K562 (cell line): ENCODE measurements at regions not wholly inside any gene's neighbourhood (a gene's known extent, or its start where the extent isn't known, plus 50 kb on each side); places are given as distances from the start of the nearest gene placed in this dataset.

Source experiments
- ATAC-seq: fragments of 200-7000 bp; cut with Tn5 transposase; 3 replicates; pipeline ENCODE4 v1.9.1; 2020; ENCODE audit warnings: moderate library complexity
- BruUV-seq: library from RNA; stranded (reverse); fragments of 400-500 nt; replicated peaks from 2 replicates; lab custom pipeline; 2021; lab: Mats Ljungman, UMichigan
- CTCF ChIA-PET: fragments of 300-600 bp; formaldehyde crosslinking; extraction: SDS; loops from one replicate; lab custom pipeline; 2021; ENCODE audit warnings: low intra/inter-chr PET ratio; lab: Yijun Ruan, JAX
- POLR2A ChIA-PET: fragments of 300-600, 350-650 bp; sonication (Branson Sonifier 250); formaldehyde crosslinking; extraction: SDS; loops from one replicate; lab custom pipeline; 2021; ENCODE audit warnings: antibody characterized with exemption, inconsistent platforms; lab: Yijun Ruan, JAX
- DNase-seq, 4 experiments: peaks; one replicate each; pipeline versions ENCODE4 v3.0.0 to v3.0.0-alpha.2; 2011 to 2018; ENCODE audit warnings: low spot score in 3 of 4, mixed read lengths in 3 of 4; ENCODE audit errors: extremely low read depth in 1 of 4
- FAIRE-seq: peaks from 2 replicates; lab custom pipeline; 2011; peaks lifted over from hg19 to GRCh38; lab: Jason Lieb, UNC
- H2AFZ ChIP-seq: 2 replicates; pipeline ENCODE4 v1.6.0; 2011; ENCODE audit warnings: low read depth, low read length, control low read depth, inconsistent platforms
- H3K27ac ChIP-seq: fragments of 200-600 bp; 3 replicates; pipeline ENCODE4 v1.8.0; 2011; ENCODE audit warnings: low read depth, mild to moderate bottlenecking, control low read depth, inconsistent platforms, low read length, moderate library complexity, mixed read lengths; ENCODE audit errors: extremely low read depth
- H3K27me3 ChIP-seq, 2 experiments: fragments of 300-600 bp in 1 of 2; 2 replicates in 1 of 2; 3 replicates in 1 of 2; pipeline versions ENCODE4 v1.6.0 to v1.8.0; 2011; ENCODE audit warnings: inconsistent platforms in 2 of 2, low read length in 2 of 2, mild to moderate bottlenecking in 1 of 2, mixed read lengths in 1 of 2, moderate library complexity in 1 of 2; ENCODE audit not compliant: control insufficient read depth in 2 of 2, insufficient read depth in 2 of 2
- H3K36me3 ChIP-seq: fragments of 300-600 bp; 3 replicates; pipeline ENCODE4 v1.8.0; 2011; ENCODE audit warnings: mild to moderate bottlenecking, low read length, inconsistent platforms; ENCODE audit not compliant: control insufficient read depth, insufficient read depth
- H3K4me1 ChIP-seq, 2 experiments: fragments of 200-600 bp in 1 of 2; replicated peaks in 1 of 2; 2 replicates in 1 of 2; 3 replicates in 1 of 2; pipeline versions ENCODE4 v1.5.1 to v1.8.0; 2011; ENCODE audit warnings: inconsistent platforms in 2 of 2, low read length in 2 of 2, mild to moderate bottlenecking in 1 of 2, mixed read lengths in 1 of 2, moderate library complexity in 1 of 2; ENCODE audit not compliant: control insufficient read depth in 2 of 2, insufficient read depth in 2 of 2
- H3K4me2 ChIP-seq: 2 replicates; pipeline ENCODE4 v1.6.1; 2011; ENCODE audit warnings: low read length, control low read depth, inconsistent platforms, mixed read lengths; ENCODE audit not compliant: insufficient read depth
- H3K4me3 ChIP-seq: fragments of 200-600 bp; sonication (generic), shearing (Covaris generic); 2 replicates; pipeline ENCODE4 v1.5.1; 2016; ENCODE audit warnings: control low read depth, inconsistent platforms
- H3K79me2 ChIP-seq: fragments of 200-600 bp; 3 replicates; pipeline ENCODE4 v1.8.0; 2011; ENCODE audit warnings: low read length, inconsistent platforms; ENCODE audit not compliant: control insufficient read depth, insufficient read depth
- H3K9ac ChIP-seq, 2 experiments: 2 replicates each; pipeline versions ENCODE4 v1.6.0 to v1.6.1; 2011; ENCODE audit warnings: low read depth in 2 of 2, low read length in 2 of 2, control low read depth in 1 of 2, inconsistent platforms in 1 of 2, mild to moderate bottlenecking in 1 of 2, mixed read lengths in 1 of 2; ENCODE audit not compliant: insufficient read depth in 1 of 2
- H3K9me1 ChIP-seq: one replicate; pipeline ENCODE4 v1.6.0; 2011; ENCODE audit warnings: inconsistent platforms, mild to moderate bottlenecking, low read length, moderate library complexity; ENCODE audit not compliant: control insufficient read depth, insufficient read depth
- H3K9me3 ChIP-seq: replicated peaks from 2 replicates; pipeline ENCODE4 v1.5.1; 2011; ENCODE audit warnings: low read depth, low read length, inconsistent platforms; ENCODE audit not compliant: control insufficient read depth, insufficient read depth
- H4K20me1 ChIP-seq: replicated peaks from 2 replicates; pipeline ENCODE4 v1.6.1; 2011; ENCODE audit warnings: low read length, inconsistent platforms, mixed read lengths; ENCODE audit not compliant: control insufficient read depth, insufficient read depth
- LARP7 ChIP-seq: fragments of 450-650 bp; IDR thresholded peaks from 2 replicates; pipeline ENCODE4 v1.6.1; 2016
- SP1 ChIP-seq: sonication (generic); formaldehyde crosslinking; IDR thresholded peaks from 2 replicates; pipeline ENCODE4 v1.8.1; 2022; ENCODE audit warnings: mild to moderate bottlenecking, missing genetic modification reagents
- ZNF175 ChIP-seq: fragments of 200-800 bp; sonication (Bioruptor generic); IDR thresholded peaks from 2 replicates; pipeline ENCODE4 v1.6.1; 2016; ENCODE audit warnings: low read depth, mild to moderate bottlenecking, missing genetic modification characterization, missing compliant biosample characterization
- ZNF551 ChIP-seq: fragments of 250-450 bp; sonication (Bioruptor Pico); IDR thresholded peaks from 2 replicates; pipeline ENCODE4 v1.5.0; 2021; ENCODE audit warnings: mild to moderate bottlenecking, moderate library complexity
- in situ Hi-C: fragments of 300-500 bp; cut with MboI; formaldehyde crosslinking; loops from 4 replicates; pipeline ENCODE4 v1.15.0; 2018; ENCODE audit warnings: inconsistent platforms, mixed read lengths
- intact Hi-C: fragments of 100-400 bp; cut with micrococcal nuclease; formaldehyde crosslinking; loops from 2 replicates; pipeline ENCODE4 v1.14.2; 2022
- TF ChIP-seq, protein P1 (sequence below), 3 experiments: fragments of 200-800 bp in 1 of 3; sonication (Bioruptor generic) in 1 of 3; sonication (generic) in 1 of 3; formaldehyde crosslinking in 1 of 3; IDR thresholded peaks; 2 replicates each; pipeline versions ENCODE4 v1.6.1 to v1.8.0; 2016 to 2022; ENCODE audit warnings: mild to moderate bottlenecking in 2 of 3, missing compliant biosample characterization in 2 of 3, missing genetic modification characterization in 2 of 3, missing genetic modification reagents in 1 of 3
- TF ChIP-seq, protein P2 (sequence below), 2 experiments: fragments of 450-650 bp; IDR thresholded peaks; 2 replicates each; pipeline ENCODE4 v1.6.1; 2018; ENCODE audit warnings: mild to moderate bottlenecking in 2 of 2, low read depth in 1 of 2; ENCODE audit not compliant: partially characterized antibody in 2 of 2

DNA sequence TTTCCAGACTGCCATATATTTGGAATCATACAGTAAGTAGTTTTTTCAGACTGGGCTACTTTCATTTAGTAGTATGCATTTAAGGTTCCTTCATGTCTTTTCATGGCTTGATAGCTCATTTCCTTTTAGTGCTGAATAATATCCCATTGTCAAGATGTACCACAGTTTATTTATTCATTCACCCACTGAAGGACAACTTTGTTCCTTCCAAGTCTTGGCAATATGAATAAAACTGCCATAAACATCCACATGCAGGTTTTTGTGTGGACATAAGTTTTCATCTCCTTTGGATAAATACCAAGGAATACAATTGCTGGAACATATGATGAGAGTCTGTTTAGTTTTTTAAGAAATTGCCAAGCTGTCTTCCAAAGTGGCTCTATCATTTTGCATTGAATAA, 366.4 kb upstream of the NFIA start:
- BruUV-seq = no TSS peak
- no peak for FAIRE-seq

More for the DNA sequence above, 366.4 kb upstream of the NFIA start:
- no peaks in the 10 kb centered on the region for H4K20me1 ChIP-seq
- no peak overlapping the region for H3K4me2 ChIP-seq
- no peak for DNase-seq
- TF ChIP-seq, protein P1, sequence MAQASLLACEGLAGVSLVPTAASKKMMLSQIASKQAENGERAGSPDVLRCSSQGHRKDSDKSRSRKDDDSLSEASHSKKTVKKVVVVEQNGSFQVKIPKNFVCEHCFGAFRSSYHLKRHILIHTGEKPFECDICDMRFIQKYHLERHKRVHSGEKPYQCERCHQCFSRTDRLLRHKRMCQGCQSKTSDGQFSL (CRISPR knock-in tag; IDR thresholded peaks at IDR 0.05) = no peak
- TF ChIP-seq, protein P1 (tag; IDR thresholded peaks at IDR 0.05) = no peak
- TF ChIP-seq ZNF551 (no peak), ZNF175 (CRISPR knock-in tag) (no peak), SP1 (CRISPR knock-in tag) (no peak), LARP7 (no peak)
- TF ChIP-seq, protein P2, sequence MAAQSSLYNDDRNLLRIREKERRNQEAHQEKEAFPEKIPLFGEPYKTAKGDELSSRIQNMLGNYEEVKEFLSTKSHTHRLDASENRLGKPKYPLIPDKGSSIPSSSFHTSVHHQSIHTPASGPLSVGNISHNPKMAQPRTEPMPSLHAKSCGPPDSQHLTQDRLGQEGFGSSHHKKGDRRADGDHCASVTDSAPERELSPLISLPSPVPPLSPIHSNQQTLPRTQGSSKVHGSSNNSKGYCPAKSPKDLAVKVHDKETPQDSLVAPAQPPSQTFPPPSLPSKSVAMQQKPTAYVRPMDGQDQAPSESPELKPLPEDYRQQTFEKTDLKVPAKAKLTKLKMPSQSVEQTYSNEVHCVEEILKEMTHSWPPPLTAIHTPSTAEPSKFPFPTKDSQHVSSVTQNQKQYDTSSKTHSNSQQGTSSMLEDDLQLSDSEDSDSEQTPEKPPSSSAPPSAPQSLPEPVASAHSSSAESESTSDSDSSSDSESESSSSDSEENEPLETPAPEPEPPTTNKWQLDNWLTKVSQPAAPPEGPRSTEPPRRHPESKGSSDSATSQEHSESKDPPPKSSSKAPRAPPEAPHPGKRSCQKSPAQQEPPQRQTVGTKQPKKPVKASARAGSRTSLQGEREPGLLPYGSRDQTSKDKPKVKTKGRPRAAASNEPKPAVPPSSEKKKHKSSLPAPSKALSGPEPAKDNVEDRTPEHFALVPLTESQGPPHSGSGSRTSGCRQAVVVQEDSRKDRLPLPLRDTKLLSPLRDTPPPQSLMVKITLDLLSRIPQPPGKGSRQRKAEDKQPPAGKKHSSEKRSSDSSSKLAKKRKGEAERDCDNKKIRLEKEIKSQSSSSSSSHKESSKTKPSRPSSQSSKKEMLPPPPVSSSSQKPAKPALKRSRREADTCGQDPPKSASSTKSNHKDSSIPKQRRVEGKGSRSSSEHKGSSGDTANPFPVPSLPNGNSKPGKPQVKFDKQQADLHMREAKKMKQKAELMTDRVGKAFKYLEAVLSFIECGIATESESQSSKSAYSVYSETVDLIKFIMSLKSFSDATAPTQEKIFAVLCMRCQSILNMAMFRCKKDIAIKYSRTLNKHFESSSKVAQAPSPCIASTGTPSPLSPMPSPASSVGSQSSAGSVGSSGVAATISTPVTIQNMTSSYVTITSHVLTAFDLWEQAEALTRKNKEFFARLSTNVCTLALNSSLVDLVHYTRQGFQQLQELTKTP (IDR thresholded peaks at IDR 0.05; ENCODE audit: low read depth in 1 of 2, partially characterized antibody in 2 of 2) = no peak
- TF ChIP-seq, all 486 proteins: peak for 0
- no peaks in the 10 kb centered on the region for H3K36me3 ChIP-seq
- H3K9me1 ChIP-seq = no peaks in the 10 kb centered on the region
- no peak overlapping the region for H2AFZ ChIP-seq
- intact Hi-C loops = no loop called here
- no peak overlapping the region for H3K4me3 ChIP-seq
- no peak for ATAC-seq
- no peaks in the 10 kb centered on the region for H3K9me3 ChIP-seq
- no peaks in the 10 kb centered on the region for H3K27me3 ChIP-seq
- no peaks in the 10 kb centered on the region for H3K4me1 ChIP-seq
- ChIA-PET POLR2A (no interaction called here), CTCF (no interaction called here)
- in situ Hi-C loops = no loop called here
- H3K27ac ChIP-seq = no peak overlapping the region
- H3K9ac ChIP-seq = no peak overlapping the region
- no peaks in the 10 kb centered on the region for H3K79me2 ChIP-seq
